ENCODE measurements at regions not wholly inside any gene's neighbourhood (a gene's known extent, or its start where the extent isn't known, plus 50 kb on each side); places are given as distances from the start of the nearest gene placed in this dataset.

DNA sequence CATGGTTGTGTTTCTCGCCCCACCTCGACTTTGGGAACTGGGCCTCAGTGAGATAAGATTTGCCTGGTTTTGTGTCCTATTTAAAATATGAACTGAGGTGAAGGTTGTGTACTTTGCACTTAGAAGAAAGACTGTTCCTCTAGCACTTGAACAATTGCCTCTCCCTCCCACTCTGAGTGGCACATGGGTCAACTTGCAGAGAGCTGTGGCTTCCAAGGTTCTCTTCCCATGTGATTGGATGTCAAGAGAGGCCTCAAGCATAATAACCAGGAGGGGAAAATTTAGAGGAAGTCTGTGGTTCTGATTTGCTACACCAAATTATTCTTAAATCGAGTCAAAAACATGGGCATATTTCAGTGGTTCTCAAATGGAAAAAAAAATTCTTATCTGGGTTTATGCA is 329.2 kb downstream of the HS3ST3B1 start:
- Histone ChIP-seq H3K27ac (ENCODE audit: low read depth, low read length) (no peak overlapping the region), H3K4me1 (ENCODE audit: insufficient read depth, low read length) (no peaks in the 10 kb centered on the region), H3K36me3 (ENCODE audit: insufficient read depth, low read length) (no peaks in the 10 kb centered on the region), H3K27me3 (ENCODE audit: insufficient read depth, low read length) (peaks cover 5% of the 10 kb centered on the region), H4K20me1 (ENCODE audit: insufficient read depth, low read length) (no peaks in the 10 kb centered on the region), H2AFZ (ENCODE audit: low read length) (no peak overlapping the region), H3K4me3 (ENCODE audit: insufficient read depth, low read length) (no peak overlapping the region), H3K9me3 (ENCODE audit: low read depth, low read length) (no peaks in the 10 kb centered on the region), H3K4me2 (ENCODE audit: insufficient read depth, low read length) (no peak overlapping the region), H3K79me2 (ENCODE audit: insufficient read depth, low read length) (no peaks in the 10 kb centered on the region)
- TF ChIP-seq, protein P1, sequence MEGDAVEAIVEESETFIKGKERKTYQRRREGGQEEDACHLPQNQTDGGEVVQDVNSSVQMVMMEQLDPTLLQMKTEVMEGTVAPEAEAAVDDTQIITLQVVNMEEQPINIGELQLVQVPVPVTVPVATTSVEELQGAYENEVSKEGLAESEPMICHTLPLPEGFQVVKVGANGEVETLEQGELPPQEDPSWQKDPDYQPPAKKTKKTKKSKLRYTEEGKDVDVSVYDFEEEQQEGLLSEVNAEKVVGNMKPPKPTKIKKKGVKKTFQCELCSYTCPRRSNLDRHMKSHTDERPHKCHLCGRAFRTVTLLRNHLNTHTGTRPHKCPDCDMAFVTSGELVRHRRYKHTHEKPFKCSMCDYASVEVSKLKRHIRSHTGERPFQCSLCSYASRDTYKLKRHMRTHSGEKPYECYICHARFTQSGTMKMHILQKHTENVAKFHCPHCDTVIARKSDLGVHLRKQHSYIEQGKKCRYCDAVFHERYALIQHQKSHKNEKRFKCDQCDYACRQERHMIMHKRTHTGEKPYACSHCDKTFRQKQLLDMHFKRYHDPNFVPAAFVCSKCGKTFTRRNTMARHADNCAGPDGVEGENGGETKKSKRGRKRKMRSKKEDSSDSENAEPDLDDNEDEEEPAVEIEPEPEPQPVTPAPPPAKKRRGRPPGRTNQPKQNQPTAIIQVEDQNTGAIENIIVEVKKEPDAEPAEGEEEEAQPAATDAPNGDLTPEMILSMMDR (IDR thresholded peaks at IDR 0.05; ENCODE audit: extremely low read depth, low read depth, low read length): no peak
- no peak for DNase-seq (ENCODE audit: insufficient read length, low spot score, missing footprints)

DNA sequence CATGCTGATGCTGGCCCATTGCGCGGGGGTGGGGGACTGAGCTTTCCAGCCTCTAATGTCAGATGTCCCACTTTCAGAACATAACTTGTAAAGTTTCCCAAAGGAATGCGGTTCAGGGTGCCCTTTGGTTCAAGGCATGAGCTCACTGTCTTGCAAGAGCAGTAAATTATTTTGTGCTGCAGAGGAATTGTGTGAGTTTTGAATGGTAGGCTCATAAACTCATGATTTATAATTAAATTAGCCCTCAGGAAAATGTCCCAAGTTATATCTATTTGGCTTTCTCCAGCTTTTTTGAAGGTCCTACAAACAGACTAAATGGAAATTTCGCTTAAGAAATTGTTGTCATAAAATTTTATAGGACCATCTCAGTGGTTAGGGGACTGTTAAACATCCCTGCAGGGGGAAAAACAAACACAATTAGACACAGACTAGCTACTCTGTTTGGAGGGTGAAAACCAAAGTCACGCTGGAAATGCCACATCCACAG is 321.8 kb downstream of the HS3ST3B1 start:
- no peaks in the 10 kb centered on the region for H3K79me2 ChIP-seq (ENCODE audit: insufficient read depth, low read length)
- no peak for DNase-seq (ENCODE audit: insufficient read length, low spot score, missing footprints)
- TF ChIP-seq, protein P1 (IDR thresholded peaks at IDR 0.05; ENCODE audit: extremely low read depth, low read depth, low read length): no peak
- no peaks in the 10 kb centered on the region for H3K4me1 ChIP-seq (ENCODE audit: insufficient read depth, low read length)
- H3K9me3 ChIP-seq (ENCODE audit: low read depth, low read length): no peaks in the 10 kb centered on the region
- peak overlapping the region; percentile 20 for H2AFZ ChIP-seq (ENCODE audit: low read length)
- no peak overlapping the region for H3K27ac ChIP-seq (ENCODE audit: low read depth, low read length)
- H3K4me3 ChIP-seq (ENCODE audit: insufficient read depth, low read length): no peak overlapping the region
- no peak overlapping the region for H3K4me2 ChIP-seq (ENCODE audit: insufficient read depth, low read length)
- peaks cover 5% of the 10 kb centered on the region for H3K27me3 ChIP-seq (ENCODE audit: insufficient read depth, low read length)
- H4K20me1 ChIP-seq (ENCODE audit: insufficient read depth, low read length): no peaks in the 10 kb centered on the region
- no peaks in the 10 kb centered on the region for H3K36me3 ChIP-seq (ENCODE audit: insufficient read depth, low read length)

DNA sequence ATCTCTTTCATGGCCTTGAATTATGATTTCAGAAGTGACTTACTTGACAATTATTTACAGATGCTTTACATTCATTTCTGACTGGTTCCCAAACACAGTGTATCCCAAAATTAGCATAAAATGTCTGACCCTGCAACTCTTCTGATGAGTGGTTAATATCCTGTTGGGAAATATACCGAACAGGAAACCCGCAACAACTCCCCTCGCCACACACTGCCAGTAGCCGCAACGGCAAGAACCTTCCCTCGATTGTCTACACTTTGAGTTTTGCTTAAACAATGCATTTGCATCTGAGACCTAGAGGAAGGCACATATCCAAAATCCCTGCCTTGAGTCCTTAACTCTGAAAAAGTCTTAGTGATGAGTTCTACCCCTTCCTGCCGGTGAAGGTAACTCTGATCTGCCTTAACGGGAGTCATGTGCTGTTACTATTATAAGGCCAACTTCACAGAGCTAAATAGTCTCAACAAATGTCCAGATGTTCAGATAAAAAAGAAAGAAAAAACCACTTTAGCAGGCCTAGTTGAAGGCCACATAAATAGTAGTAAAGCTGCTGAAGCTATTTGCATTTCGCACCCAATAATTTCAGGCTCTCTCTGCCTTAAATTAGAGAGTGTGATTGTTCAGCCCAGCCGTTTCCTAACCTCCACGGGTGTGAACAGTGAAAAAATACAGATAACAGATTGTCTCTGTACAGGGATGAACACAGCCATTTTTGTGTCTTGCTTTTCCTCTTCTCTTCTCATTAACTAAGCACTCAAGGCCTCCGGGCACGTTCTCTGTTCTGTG is 321.1 kb downstream of the HS3ST3B1 start:
- Histone ChIP-seq H4K20me1 (ENCODE audit: insufficient read depth, low read length) (no peaks in the 10 kb centered on the region), H2AFZ (ENCODE audit: low read length) (peak overlapping the region; percentile 20), H3K4me3 (ENCODE audit: insufficient read depth, low read length) (no peak overlapping the region), H3K27me3 (ENCODE audit: insufficient read depth, low read length) (peaks cover 5% of the 10 kb centered on the region), H3K36me3 (ENCODE audit: insufficient read depth, low read length) (no peaks in the 10 kb centered on the region), H3K4me1 (ENCODE audit: insufficient read depth, low read length) (no peaks in the 10 kb centered on the region), H3K9me3 (ENCODE audit: low read depth, low read length) (no peaks in the 10 kb centered on the region), H3K79me2 (ENCODE audit: insufficient read depth, low read length) (no peaks in the 10 kb centered on the region), H3K27ac (ENCODE audit: low read depth, low read length) (no peak overlapping the region), H3K4me2 (ENCODE audit: insufficient read depth, low read length) (no peak overlapping the region)
- TF ChIP-seq, protein P1 (IDR thresholded peaks at IDR 0.05; ENCODE audit: extremely low read depth, low read depth, low read length): no peak
- no peak for DNase-seq (ENCODE audit: insufficient read length, low spot score, missing footprints)

DNA sequence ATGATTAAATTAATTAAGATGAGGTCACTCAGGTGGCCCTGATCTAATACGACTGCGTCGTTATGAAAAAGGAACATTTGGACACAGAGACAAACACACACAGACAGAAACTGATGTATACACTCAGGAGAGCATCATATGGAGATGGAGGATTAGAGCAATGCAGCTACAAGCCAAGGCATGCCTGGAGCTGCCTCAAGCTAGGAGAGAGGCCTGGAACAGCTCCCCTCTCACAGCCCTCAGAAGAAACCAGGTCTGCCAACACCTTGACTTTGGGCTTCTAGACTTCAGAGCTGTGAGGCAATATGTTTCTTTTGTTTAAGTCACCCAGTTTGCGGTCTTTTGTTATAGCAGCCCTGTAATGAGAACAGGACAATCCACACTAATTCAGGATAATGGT is 318.9 kb downstream of the HS3ST3B1 start:
- H3K27me3 ChIP-seq (ENCODE audit: insufficient read depth, low read length): no peaks in the 10 kb centered on the region
- H3K79me2 ChIP-seq (ENCODE audit: insufficient read depth, low read length): no peaks in the 10 kb centered on the region
- TF ChIP-seq, protein P1 (IDR thresholded peaks at IDR 0.05; ENCODE audit: extremely low read depth, low read depth, low read length): no peak
- no peak overlapping the region for H2AFZ ChIP-seq (ENCODE audit: low read length)
- H3K36me3 ChIP-seq (ENCODE audit: insufficient read depth, low read length): no peaks in the 10 kb centered on the region
- H3K27ac ChIP-seq (ENCODE audit: low read depth, low read length): no peak overlapping the region
- no peak overlapping the region for H3K4me3 ChIP-seq (ENCODE audit: insufficient read depth, low read length)
- peaks cover 9% of the 10 kb centered on the region for H3K4me1 ChIP-seq (ENCODE audit: insufficient read depth, low read length)
- no peak for DNase-seq (ENCODE audit: insufficient read length, low spot score, missing footprints)
- H4K20me1 ChIP-seq (ENCODE audit: insufficient read depth, low read length): no peaks in the 10 kb centered on the region
- no peaks in the 10 kb centered on the region for H3K9me3 ChIP-seq (ENCODE audit: low read depth, low read length)
- no peak overlapping the region for H3K4me2 ChIP-seq (ENCODE audit: insufficient read depth, low read length)
